BE2C (cell line): ENCODE measurements at regions not wholly inside any gene's neighbourhood (a gene's known extent, or its start where the extent isn't known, plus 50 kb on each side); places are given as distances from the start of the nearest gene placed in this dataset.

Experiments used
- DNase-seq: peaks from one replicate; pipeline ENCODE4 v3.0.0-alpha.2; 2020
- H3K27me3 ChIP-seq: fragments of 250-450 bp; sonication (Bioruptor Pico); 2 replicates; pipeline ENCODE4 v1.5.1; 2020; ENCODE audit warnings: mild to moderate bottlenecking
- H3K36me3 ChIP-seq: fragments of 250-450 bp; sonication (Bioruptor Pico); 2 replicates; pipeline ENCODE4 v1.5.1; 2020; ENCODE audit warnings: mild to moderate bottlenecking
- H3K4me1 ChIP-seq: fragments of 250-450 bp; sonication (Bioruptor Pico); 2 replicates; pipeline ENCODE4 v1.5.1; 2020
- H3K4me3 ChIP-seq: 2 replicates; pipeline ENCODE4 v1.5.1; 2011; ENCODE audit warnings: low read depth, low read length
- H3K9me3 ChIP-seq: fragments of 250-450 bp; sonication (Bioruptor Pico); 2 replicates; pipeline ENCODE4 v1.5.1; 2020
- TF ChIP-seq, protein P1 (sequence below): IDR thresholded peaks from 2 replicates; pipeline ENCODE4 v1.5.1; 2012; ENCODE audit warnings: mild to moderate bottlenecking, low read depth, low read length

DNA sequence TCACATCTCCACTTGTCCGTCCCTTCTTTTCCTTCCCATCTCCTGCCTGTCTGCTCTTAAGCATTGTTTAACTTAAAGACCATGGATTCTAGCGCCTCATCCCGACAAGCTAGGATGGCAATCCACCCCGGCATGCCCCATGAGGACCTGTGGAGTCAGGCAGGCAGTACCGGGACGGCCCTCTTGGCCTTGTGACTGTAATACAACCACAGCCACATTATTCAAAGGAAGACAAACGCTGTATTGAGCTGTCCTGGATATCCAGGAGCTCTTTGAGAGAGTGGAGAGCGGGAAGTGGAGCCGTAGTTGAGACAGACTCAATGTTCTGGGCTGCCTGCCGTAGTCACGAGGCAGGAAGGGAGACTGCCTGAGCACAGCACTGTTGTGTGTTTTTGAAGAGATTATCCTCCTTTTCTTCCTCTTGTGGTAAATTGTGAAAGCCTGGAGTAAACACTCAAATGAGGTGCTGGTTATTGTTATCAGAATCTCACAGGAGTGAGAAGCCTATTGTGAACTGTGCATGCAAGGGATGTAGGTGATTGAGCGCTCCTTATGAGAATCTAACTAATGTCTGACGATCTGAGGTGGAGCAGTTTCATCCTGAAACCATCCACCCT is 929.8 kb upstream of the CNTNAP5 start:
- no peaks in the 10 kb centered on the region for H3K9me3 ChIP-seq
- TF ChIP-seq, protein P1, sequence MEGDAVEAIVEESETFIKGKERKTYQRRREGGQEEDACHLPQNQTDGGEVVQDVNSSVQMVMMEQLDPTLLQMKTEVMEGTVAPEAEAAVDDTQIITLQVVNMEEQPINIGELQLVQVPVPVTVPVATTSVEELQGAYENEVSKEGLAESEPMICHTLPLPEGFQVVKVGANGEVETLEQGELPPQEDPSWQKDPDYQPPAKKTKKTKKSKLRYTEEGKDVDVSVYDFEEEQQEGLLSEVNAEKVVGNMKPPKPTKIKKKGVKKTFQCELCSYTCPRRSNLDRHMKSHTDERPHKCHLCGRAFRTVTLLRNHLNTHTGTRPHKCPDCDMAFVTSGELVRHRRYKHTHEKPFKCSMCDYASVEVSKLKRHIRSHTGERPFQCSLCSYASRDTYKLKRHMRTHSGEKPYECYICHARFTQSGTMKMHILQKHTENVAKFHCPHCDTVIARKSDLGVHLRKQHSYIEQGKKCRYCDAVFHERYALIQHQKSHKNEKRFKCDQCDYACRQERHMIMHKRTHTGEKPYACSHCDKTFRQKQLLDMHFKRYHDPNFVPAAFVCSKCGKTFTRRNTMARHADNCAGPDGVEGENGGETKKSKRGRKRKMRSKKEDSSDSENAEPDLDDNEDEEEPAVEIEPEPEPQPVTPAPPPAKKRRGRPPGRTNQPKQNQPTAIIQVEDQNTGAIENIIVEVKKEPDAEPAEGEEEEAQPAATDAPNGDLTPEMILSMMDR, result no peak
- no peaks in the 10 kb centered on the region for H3K36me3 ChIP-seq
- no peak overlapping the region for H3K4me3 ChIP-seq
- H3K27me3 ChIP-seq, result no peaks in the 10 kb centered on the region
- DNase-seq, result no peak
- H3K4me1 ChIP-seq, result no peaks in the 10 kb centered on the region

DNA sequence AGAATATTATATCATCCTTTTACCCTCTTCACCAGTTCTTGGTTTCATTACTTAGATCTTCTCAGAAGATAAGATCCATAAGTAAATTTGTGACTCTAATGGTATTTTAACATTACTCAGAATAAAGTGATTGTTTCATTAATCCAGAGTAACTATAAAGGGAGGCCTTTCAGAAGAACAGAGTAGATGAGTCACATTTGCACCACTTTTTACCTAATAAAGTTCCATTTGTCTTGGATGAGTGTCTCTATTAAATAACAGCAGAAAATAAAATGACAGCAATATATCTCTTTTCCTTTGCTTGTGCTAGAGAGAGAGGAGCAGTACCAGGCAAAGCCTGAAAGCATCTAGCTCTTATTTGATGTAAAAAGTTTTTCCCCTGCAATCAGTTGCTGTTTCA is 926.5 kb upstream of the CNTNAP5 start:
- TF ChIP-seq, protein P1, result no peak
- Histone ChIP-seq H3K9me3 (no peaks in the 10 kb centered on the region), H3K4me1 (no peaks in the 10 kb centered on the region), H3K36me3 (no peaks in the 10 kb centered on the region), H3K27me3 (no peaks in the 10 kb centered on the region), H3K4me3 (no peak overlapping the region)
- no peak for DNase-seq

DNA sequence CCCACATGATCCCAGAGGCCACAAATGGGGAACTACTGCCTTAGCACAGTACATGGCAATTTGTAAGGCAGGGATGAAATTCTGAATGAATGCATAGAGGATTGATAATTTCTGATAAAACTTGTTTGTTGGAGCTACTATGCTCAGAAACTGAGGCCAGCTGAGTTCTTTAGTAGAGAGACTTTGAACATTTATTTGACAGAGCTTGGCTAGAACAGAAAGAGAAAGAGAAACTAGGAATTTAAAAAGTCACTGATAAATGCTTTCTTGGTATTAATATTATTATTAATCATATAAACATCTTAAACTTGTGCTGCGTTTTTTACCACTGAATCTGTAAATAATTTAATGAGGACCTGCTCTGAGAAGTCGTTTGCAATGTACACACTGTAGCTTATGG is 923.7 kb upstream of the CNTNAP5 start:
- H3K4me3 ChIP-seq, result no peak overlapping the region
- no peaks in the 10 kb centered on the region for H3K27me3 ChIP-seq
- H3K9me3 ChIP-seq, result no peaks in the 10 kb centered on the region
- TF ChIP-seq, protein P1, result no peak
- H3K4me1 ChIP-seq, result no peaks in the 10 kb centered on the region
- no peak for DNase-seq
- H3K36me3 ChIP-seq, result no peaks in the 10 kb centered on the region

DNA sequence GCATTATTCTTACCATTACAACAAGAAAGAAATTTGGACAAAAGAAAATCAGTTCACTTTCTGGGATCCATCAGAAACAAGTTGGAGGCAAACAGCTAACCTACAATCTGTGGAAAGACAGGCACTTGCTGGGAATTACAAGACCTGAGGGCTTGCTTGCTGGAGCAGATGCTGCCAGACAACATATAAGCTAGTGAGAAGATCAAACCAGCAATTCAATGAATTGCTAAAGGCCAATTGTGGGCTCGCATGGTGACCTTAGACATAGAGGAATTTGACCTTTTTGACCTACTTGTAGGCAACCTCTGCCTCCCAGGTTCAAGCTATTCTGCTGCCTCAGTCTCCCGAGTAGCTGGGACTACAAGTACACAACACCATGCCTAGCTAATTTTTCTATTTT is 921.2 kb upstream of the CNTNAP5 start:
- Histone ChIP-seq H3K36me3 (no peaks in the 10 kb centered on the region), H3K27me3 (no peaks in the 10 kb centered on the region), H3K4me3 (no peak overlapping the region), H3K4me1 (no peaks in the 10 kb centered on the region), H3K9me3 (no peaks in the 10 kb centered on the region)
- TF ChIP-seq, protein P1, result no peak
- DNase-seq, result no peak

DNA sequence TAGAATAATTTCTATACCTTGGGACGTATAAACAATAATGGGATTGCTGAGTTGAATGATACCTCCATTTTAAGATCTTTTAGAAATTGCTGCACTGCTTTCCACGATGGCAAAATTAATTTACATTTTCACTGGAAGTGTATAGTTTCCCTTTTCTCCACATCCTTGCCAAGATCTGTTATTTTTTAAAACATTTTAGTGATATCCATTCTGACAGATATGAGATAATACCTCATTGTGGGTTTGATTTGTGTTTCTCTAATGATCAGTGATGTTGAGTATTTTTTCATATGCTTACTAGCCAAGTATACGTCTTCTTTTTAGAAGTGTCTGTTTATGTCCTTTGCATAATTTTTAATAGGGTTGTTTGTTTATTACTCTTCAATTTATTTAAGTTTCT is 908.5 kb upstream of the CNTNAP5 start:
- Histone ChIP-seq H3K36me3 (no peaks in the 10 kb centered on the region), H3K27me3 (no peaks in the 10 kb centered on the region), H3K4me3 (no peak overlapping the region), H3K9me3 (no peaks in the 10 kb centered on the region), H3K4me1 (no peaks in the 10 kb centered on the region)
- DNase-seq, result no peak
- TF ChIP-seq, protein P1, result no peak

DNA sequence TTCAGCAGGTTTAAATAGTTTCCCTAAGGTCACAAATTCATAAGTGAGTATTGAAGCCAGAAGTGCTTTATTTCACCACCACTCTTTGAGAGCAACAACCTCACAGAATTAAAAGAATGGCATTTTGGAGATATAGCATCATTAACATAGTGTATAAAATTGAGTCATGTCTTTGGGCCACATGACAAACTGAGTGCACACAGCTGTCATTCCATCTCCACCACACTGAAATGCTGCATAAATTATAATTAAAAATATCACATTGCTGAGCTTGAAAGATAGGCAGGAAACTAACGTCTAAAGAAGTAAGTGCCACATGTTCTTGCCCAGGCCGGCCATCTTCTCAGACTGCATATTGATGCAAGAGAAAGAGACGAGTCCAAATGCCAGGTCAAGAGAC is 897.9 kb upstream of the CNTNAP5 start:
- no peaks in the 10 kb centered on the region for H3K9me3 ChIP-seq
- no peak for DNase-seq
- TF ChIP-seq, protein P1, result no peak
- no peaks in the 10 kb centered on the region for H3K4me1 ChIP-seq
- no peak overlapping the region for H3K4me3 ChIP-seq
- no peaks in the 10 kb centered on the region for H3K36me3 ChIP-seq
- no peaks in the 10 kb centered on the region for H3K27me3 ChIP-seq
